Parathyroid adenoma (tissue), 2 donors: ENCODE measurements at regions not wholly inside any gene's neighbourhood (a gene's known extent, or its start where the extent isn't known, plus 50 kb on each side); places are given as distances from the start of the nearest gene placed in this dataset.

ENCODE experiments used
- H2AFZ ChIP-seq: fragments of 300-600 bp; sonication (generic); one replicate; pipeline ENCODE4 v1.7.0; 2017; ENCODE audit warnings: antibody characterized with exemption, mild to moderate bottlenecking
- H3K27ac ChIP-seq: fragments of 300-600 bp; sonication (generic); one replicate; pipeline ENCODE4 v1.7.0; 2017
- H3K27me3 ChIP-seq: fragments of 300-600 bp; sonication (generic); one replicate; pipeline ENCODE4 v1.7.0; 2017; ENCODE audit warnings: low read length; ENCODE audit not compliant: control insufficient read depth, insufficient read depth
- H3K36me3 ChIP-seq: fragments of 300-600 bp; sonication (generic); one replicate; pipeline ENCODE4 v1.7.0; 2017; ENCODE audit warnings: low read length; ENCODE audit not compliant: control insufficient read depth, insufficient read depth
- H3K4me1 ChIP-seq: fragments of 300-600 bp; sonication (generic); one replicate; pipeline ENCODE4 v1.7.0; 2017; ENCODE audit warnings: control low read depth
- H3K4me2 ChIP-seq: fragments of 300-600 bp; sonication (generic); one replicate; pipeline ENCODE4 v1.7.0; 2017; ENCODE audit warnings: low read length
- H3K4me3 ChIP-seq: fragments of 300-600 bp; sonication (generic); one replicate; pipeline ENCODE4 v1.7.0; 2017; ENCODE audit warnings: low read depth, low read length
- H3K79me2 ChIP-seq: fragments of 300-600 bp; sonication (generic); one replicate; pipeline ENCODE4 v1.7.0; 2017; ENCODE audit warnings: control low read depth
- H3K9ac ChIP-seq: fragments of 300-600 bp; sonication (generic); one replicate; pipeline ENCODE4 v1.7.0; 2017; ENCODE audit warnings: mild to moderate bottlenecking
- H3K9me3 ChIP-seq: fragments of 300-600 bp; sonication (generic); one replicate; pipeline ENCODE4 v1.7.0; 2017; ENCODE audit warnings: low read length; ENCODE audit not compliant: control insufficient read depth
- TF ChIP-seq, protein P1 (sequence below): fragments of 300-600 bp; sonication (generic); IDR thresholded peaks from one replicate; pipeline ENCODE4 v1.7.0; 2017; ENCODE audit warnings: antibody characterized with exemption, mild to moderate bottlenecking
- donor health status: primary hyperparathyroidism.

- Histone ChIP-seq H3K79me2 (no peaks in the 10 kb centered on the region), H3K27ac (no peak overlapping the region), H3K9me3 (no peaks in the 10 kb centered on the region), H3K4me2 (no peak overlapping the region), H3K9ac (no peak overlapping the region), H3K4me3 (no peak overlapping the region), H3K4me1 (no peaks in the 10 kb centered on the region), H3K27me3 (no peaks in the 10 kb centered on the region), H2AFZ (no peak overlapping the region), H3K36me3 (no peaks in the 10 kb centered on the region)
- TF ChIP-seq, protein P1, sequence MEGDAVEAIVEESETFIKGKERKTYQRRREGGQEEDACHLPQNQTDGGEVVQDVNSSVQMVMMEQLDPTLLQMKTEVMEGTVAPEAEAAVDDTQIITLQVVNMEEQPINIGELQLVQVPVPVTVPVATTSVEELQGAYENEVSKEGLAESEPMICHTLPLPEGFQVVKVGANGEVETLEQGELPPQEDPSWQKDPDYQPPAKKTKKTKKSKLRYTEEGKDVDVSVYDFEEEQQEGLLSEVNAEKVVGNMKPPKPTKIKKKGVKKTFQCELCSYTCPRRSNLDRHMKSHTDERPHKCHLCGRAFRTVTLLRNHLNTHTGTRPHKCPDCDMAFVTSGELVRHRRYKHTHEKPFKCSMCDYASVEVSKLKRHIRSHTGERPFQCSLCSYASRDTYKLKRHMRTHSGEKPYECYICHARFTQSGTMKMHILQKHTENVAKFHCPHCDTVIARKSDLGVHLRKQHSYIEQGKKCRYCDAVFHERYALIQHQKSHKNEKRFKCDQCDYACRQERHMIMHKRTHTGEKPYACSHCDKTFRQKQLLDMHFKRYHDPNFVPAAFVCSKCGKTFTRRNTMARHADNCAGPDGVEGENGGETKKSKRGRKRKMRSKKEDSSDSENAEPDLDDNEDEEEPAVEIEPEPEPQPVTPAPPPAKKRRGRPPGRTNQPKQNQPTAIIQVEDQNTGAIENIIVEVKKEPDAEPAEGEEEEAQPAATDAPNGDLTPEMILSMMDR = no peak
Measured at GRCh38 chr17:79680318-79680695, 50.4 kb upstream of the ENPP7 start.

DNA sequence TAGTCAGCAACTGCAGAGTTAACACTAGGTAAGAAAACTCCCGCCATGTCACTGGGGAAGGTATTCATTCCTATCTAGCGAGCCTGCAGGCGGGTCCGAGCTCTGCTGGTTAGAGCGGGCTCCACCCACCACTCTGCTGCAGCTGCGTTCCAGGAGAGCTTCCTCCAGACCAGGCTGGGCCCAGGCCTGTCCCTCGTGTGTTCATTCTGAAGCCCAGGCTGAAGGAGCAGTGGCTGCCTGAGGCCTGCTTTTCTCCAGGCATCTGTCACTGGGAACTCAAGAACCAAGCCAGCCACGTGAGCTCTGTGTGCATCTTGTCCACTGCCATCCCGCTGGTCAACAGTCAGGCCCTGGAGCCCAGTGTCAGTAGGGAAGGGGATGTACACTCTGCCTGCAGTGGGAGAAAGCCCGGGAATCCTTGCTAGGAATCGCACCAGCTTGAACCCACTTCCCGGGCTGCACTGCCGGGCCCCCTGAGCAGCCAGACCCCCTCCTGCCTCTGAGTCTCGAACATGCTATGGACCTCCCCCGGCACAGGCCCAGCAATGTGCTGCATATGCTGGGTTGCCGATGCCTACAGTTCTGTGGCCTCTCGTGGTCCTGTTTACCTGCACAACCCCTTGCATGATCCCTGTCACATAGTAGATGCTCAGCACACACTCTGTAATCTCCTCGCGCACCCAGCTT is 51.0 kb upstream of the ENPP7 start:
- Histone ChIP-seq H3K4me2 (no peak overlapping the region), H3K27me3 (no peaks in the 10 kb centered on the region)

DNA sequence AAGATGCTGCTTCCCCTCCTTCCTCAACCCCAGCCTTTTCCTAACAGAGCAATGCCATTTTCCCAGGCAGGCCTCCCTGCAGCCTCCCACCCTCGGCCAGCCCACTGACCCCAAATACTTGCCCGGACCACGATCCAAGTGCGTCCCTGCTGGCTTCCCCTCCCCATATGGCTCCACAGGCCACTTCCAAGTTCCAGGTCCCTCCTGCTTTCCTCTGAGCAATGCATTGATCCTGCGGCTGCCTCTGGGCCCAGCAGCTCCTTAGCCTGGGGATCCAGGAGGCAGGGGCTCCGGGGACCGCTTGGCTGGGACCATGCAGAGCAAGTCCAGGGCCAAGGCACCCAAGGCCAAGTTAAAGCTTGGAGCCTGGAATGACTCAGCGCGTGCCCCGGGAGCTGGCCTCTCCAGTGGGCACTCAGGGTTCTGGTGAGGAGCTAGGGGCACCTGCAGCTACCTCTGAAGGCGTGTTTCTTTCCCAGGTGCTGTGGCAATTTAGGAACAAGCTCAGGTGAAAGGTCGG is 51.9 kb upstream of the ENPP7 start:
- Histone ChIP-seq H3K9ac (no peak overlapping the region), H3K36me3 (no peaks in the 10 kb centered on the region), H3K79me2 (no peaks in the 10 kb centered on the region), H3K9me3 (peaks cover 2% of the 10 kb centered on the region), H3K4me2 (no peak overlapping the region), H3K27ac (no peak overlapping the region), H3K4me1 (no peaks in the 10 kb centered on the region), H3K4me3 (no peak overlapping the region), H3K27me3 (no peaks in the 10 kb centered on the region), H2AFZ (no peak overlapping the region)
- TF ChIP-seq, protein P1 = no peak

More for the DNA sequence above, 51.0 kb upstream of the ENPP7 start:
- TF ChIP-seq, protein P1 = no peak
- no peaks in the 10 kb centered on the region for H3K9me3 ChIP-seq
- H2AFZ ChIP-seq = no peak overlapping the region
- no peak overlapping the region for H3K27ac ChIP-seq
- H3K36me3 ChIP-seq = no peaks in the 10 kb centered on the region
- H3K79me2 ChIP-seq = no peaks in the 10 kb centered on the region
- H3K4me1 ChIP-seq = no peaks in the 10 kb centered on the region
- no peak overlapping the region for H3K4me3 ChIP-seq
- no peak overlapping the region for H3K9ac ChIP-seq

- H3K36me3 ChIP-seq = no peaks in the 10 kb centered on the region
- no peak overlapping the region for H3K9ac ChIP-seq
- H3K27ac ChIP-seq = no peak overlapping the region
- no peak overlapping the region for H3K4me2 ChIP-seq
- H3K4me3 ChIP-seq = no peak overlapping the region
- no peaks in the 10 kb centered on the region for H3K4me1 ChIP-seq
- H3K27me3 ChIP-seq = no peaks in the 10 kb centered on the region
- TF ChIP-seq, protein P1 = no peak
- no peaks in the 10 kb centered on the region for H3K79me2 ChIP-seq
- H3K9me3 ChIP-seq = peaks cover 4% of the 10 kb centered on the region
- H2AFZ ChIP-seq = no peak overlapping the region
Measured at GRCh38 chr17:79678091-79678735, 52.5 kb upstream of the ENPP7 start.
